ENCODE measurements at regions not wholly inside any gene's neighbourhood (a gene's known extent, or its start where the extent isn't known, plus 50 kb on each side); places are given as distances from the start of the nearest gene placed in this dataset.

DNA sequence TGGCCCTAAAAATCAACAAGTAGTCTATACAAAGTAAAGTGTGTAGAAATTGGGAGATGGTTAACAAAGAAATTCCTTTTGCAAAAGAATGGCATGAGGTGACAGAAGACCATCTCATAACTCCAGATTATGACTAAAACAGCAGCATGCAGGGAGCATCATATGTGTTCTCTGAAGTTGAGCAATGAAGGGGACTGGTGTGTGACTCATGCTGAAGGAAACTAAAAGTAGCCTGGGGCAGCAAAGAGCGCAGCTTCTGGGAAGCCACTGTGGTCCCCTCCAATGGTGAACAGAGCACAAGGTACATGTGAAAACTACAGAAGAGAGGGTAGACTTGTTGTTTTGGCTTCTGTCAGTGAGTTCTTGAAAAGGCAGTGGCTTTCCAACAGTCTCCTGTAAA is 133.4 kb downstream of the MACC1 start:
- in situ Hi-C loops (cut with MboI; ENCODE audit: low pct_ligation_motif_present in 1 of 4, low pct_unique_long_range_greater_than_20kb in 1 of 4, low sequenced_read_pairs in 3 of 4), result no loop called here

GRCh38 chr7:20079080-20079479 is 138.1 kb downstream of the MACC1 start:
- no peaks in the 10 kb centered on the region for H3K27me3 ChIP-seq
- H3K9me3 ChIP-seq, result no peaks in the 10 kb centered on the region
- H3K4me1 ChIP-seq, result peaks cover 0 to 7% (median 2%) of the 10 kb centered on the region in 4 donors
- H3K36me3 ChIP-seq, result no peaks in the 10 kb centered on the region
- DNase-seq, result no peak
- TF ChIP-seq EP300 (IDR thresholded peaks at IDR 0.05; ENCODE audit: low read depth), result no peak
- no peak for TF ChIP-seq CTCF (IDR thresholded peaks at IDR 0.05)
- no peak for TF ChIP-seq POLR2AphosphoS5 (IDR thresholded peaks at IDR 0.05)
- TF ChIP-seq POLR2A (IDR thresholded peaks at IDR 0.05), result no peak
- in situ Hi-C loops (cut with MboI; ENCODE audit: low pct_ligation_motif_present in 1 of 4, low pct_unique_long_range_greater_than_20kb in 1 of 4, low sequenced_read_pairs in 3 of 4) (no loop called here), intact Hi-C loops (cut with DNase I; ENCODE audit: low total_unique reads) (no loop called here)
- no peak overlapping the region for H3K27ac ChIP-seq
- no peak overlapping the region for H3K4me3 ChIP-seq

More for the DNA sequence above, 133.4 kb downstream of the MACC1 start:
- TF ChIP-seq POLR2A (IDR thresholded peaks at IDR 0.05), result no peak
- TF ChIP-seq CTCF (IDR thresholded peaks at IDR 0.05), result no peak
- TF ChIP-seq POLR2AphosphoS5 (IDR thresholded peaks at IDR 0.05), result peak in 1 of 3 donors; percentile 38
- no peak for TF ChIP-seq EP300 (IDR thresholded peaks at IDR 0.05; ENCODE audit: low read depth)
- WGBS, 2 donors (ENCODE audit: low coverage in 1 of 2), result 82% methylated on average over 1 of the region's 1 CpG; no CpG with 5 or more reads in 1 of the 2 donors
- no peaks in the 10 kb centered on the region for H3K27me3 ChIP-seq
- no peaks in the 10 kb centered on the region for H3K9me3 ChIP-seq
- H3K36me3 ChIP-seq, result no peaks in the 10 kb centered on the region
- peak overlapping the region; percentile 33 to 67 (median 56) for H3K27ac ChIP-seq
- no peak overlapping the region for H3K4me3 ChIP-seq
- intact Hi-C loops (cut with DNase I; ENCODE audit: low total_unique reads), result no loop called here
- peaks cover 0 to 4% (median 0%) of the 10 kb centered on the region in 4 donors for H3K4me1 ChIP-seq
- no peak for DNase-seq

GRCh38 chr7:20076835-20077234 is 140.3 kb downstream of the MACC1 start:
- Histone ChIP-seq H3K36me3 (no peaks in the 10 kb centered on the region), H3K9me3 (no peaks in the 10 kb centered on the region), H3K27me3 (no peaks in the 10 kb centered on the region), H3K4me1 (peaks cover 0 to 7% (median 2%) of the 10 kb centered on the region in 4 donors), H3K27ac (peak overlapping the region in 2 of 4 donors; percentile 38 to 49), H3K4me3 (no peak overlapping the region)
- intact Hi-C loops (cut with DNase I; ENCODE audit: low total_unique reads) (no loop called here), in situ Hi-C loops (cut with MboI; ENCODE audit: low pct_ligation_motif_present in 1 of 4, low pct_unique_long_range_greater_than_20kb in 1 of 4, low sequenced_read_pairs in 3 of 4) (no loop called here)
- no peak for DNase-seq
- WGBS, 2 donors (ENCODE audit: low coverage in 1 of 2), result 66 to 67% methylated on average over 2 of the region's 2 CpGs
- no peak for TF ChIP-seq CTCF (IDR thresholded peaks at IDR 0.05)
- TF ChIP-seq POLR2A (IDR thresholded peaks at IDR 0.05), result no peak
- TF ChIP-seq EP300 (IDR thresholded peaks at IDR 0.05; ENCODE audit: low read depth), result no peak
- no peak for TF ChIP-seq POLR2AphosphoS5 (IDR thresholded peaks at IDR 0.05)

DNA sequence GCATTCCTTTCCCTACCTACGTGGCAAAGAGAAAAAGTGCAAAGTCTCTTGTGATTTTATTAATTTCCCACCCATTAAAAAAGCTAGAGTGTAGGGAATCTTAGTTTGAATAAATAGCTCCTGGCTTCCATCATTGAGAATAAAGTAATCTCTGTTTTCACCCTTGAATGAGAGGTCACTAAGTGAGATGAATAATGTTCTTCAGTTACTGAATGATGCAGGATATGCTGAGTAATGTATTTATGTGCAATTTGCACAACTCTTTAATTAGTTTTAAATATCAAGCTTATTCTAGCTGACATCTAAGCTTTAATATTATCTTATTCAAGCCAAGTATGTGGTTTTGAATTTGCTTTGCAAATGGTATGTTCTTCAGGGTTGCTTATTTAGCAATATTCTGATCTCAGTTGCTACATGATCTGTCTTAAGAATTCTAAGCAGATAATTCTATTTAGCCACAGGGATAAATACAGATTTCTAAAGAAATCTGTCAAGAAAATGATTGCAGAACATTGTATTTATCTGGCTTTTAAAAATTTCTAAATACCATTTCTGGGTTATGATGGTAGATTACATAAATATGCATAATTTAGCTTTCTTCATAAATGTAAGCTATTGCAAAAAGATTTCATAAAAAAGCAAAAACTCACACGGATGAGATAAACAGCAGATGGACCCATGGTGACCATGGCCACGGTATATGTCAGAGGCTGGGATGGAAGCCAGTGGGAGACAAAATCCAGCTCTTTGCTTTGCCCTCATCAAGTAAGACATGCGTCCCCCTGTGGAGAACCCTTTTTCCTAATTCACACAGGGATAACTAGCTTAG is 141.0 kb downstream of the MACC1 start:
- no peaks in the 10 kb centered on the region for H3K9me3 ChIP-seq
- in situ Hi-C loops (cut with MboI; ENCODE audit: low pct_ligation_motif_present in 1 of 4, low pct_unique_long_range_greater_than_20kb in 1 of 4, low sequenced_read_pairs in 3 of 4), result no loop called here
- TF ChIP-seq CTCF (IDR thresholded peaks at IDR 0.05) (no peak), POLR2A (IDR thresholded peaks at IDR 0.05) (no peak), POLR2AphosphoS5 (IDR thresholded peaks at IDR 0.05) (no peak), EP300 (IDR thresholded peaks at IDR 0.05; ENCODE audit: low read depth) (no peak)
- no peak for DNase-seq
- H3K36me3 ChIP-seq, result no peaks in the 10 kb centered on the region
- no peaks in the 10 kb centered on the region for H3K27me3 ChIP-seq
- intact Hi-C loops (cut with DNase I; ENCODE audit: low total_unique reads), result no loop called here
- no peak overlapping the region for H3K4me3 ChIP-seq
- peaks cover 0 to 7% (median 2%) of the 10 kb centered on the region in 4 donors for H3K4me1 ChIP-seq
- WGBS, 2 donors (ENCODE audit: low coverage in 1 of 2), result 65 to 77% methylated on average over 4 of the region's 4 CpGs
- H3K27ac ChIP-seq, result peak overlapping the region in 2 of 4 donors; percentile 38 to 49
